Fibroblast of lung (primary cell): ENCODE measurements at regions not wholly inside any gene's neighbourhood (a gene's known extent, or its start where the extent isn't known, plus 50 kb on each side); places are given as distances from the start of the nearest gene placed in this dataset.

Source experiments
- DNase-seq, 2 donors: peaks; one replicate each; pipeline versions ENCODE4 v3.0.0 to v3.0.0-alpha.2; 2010; ENCODE audit warnings: low read depth in 2 of 2
- H2AFZ ChIP-seq: 2 replicates; pipeline ENCODE4 v1.5.1; 2012; ENCODE audit warnings: low read length, control low read depth, inconsistent platforms
- H3K27ac ChIP-seq: 2 replicates; pipeline ENCODE4 v1.5.1; 2011; ENCODE audit warnings: low read length, control low read depth; ENCODE audit not compliant: insufficient read depth
- H3K27me3 ChIP-seq: 2 replicates; pipeline ENCODE4 v1.5.1; 2011; ENCODE audit warnings: mild to moderate bottlenecking, low read length; ENCODE audit not compliant: control insufficient read depth, insufficient read depth
- H3K36me3 ChIP-seq: 2 replicates; pipeline ENCODE4 v1.5.1; 2011; ENCODE audit warnings: low read length; ENCODE audit not compliant: control insufficient read depth, insufficient read depth
- H3K4me1 ChIP-seq: 2 replicates; pipeline ENCODE4 v1.5.1; 2011; ENCODE audit warnings: low read length; ENCODE audit not compliant: control insufficient read depth, insufficient read depth; ENCODE audit errors: extremely low read depth
- H3K4me2 ChIP-seq: 2 replicates; pipeline ENCODE4 v1.5.1; 2011; ENCODE audit warnings: low read length, control low read depth; ENCODE audit not compliant: insufficient read depth; ENCODE audit errors: extremely low read depth
- H3K4me3 ChIP-seq, 4 experiments: fragments of 200-600 bp in 1 of 4; sonication (generic) in 1 of 4; replicated peaks in 1 of 4; 2 replicates each; pipeline ENCODE4 v1.5.1; 2011 to 2016; ENCODE audit warnings: low read length in 4 of 4, low read depth in 3 of 4, mild to moderate bottlenecking in 3 of 4, control low read depth in 2 of 4, inconsistent platforms in 1 of 4, mixed read lengths in 1 of 4; ENCODE audit not compliant: insufficient read depth in 1 of 4; ENCODE audit errors: control extremely low read depth in 1 of 4
- H3K79me2 ChIP-seq: 2 replicates; pipeline ENCODE4 v1.5.1; 2012; ENCODE audit warnings: mild to moderate bottlenecking, low read length, inconsistent platforms; ENCODE audit not compliant: control insufficient read depth, insufficient read depth
- H3K9ac ChIP-seq: 2 replicates; pipeline ENCODE4 v1.5.1; 2011; ENCODE audit warnings: mild to moderate bottlenecking, low read length, control low read depth; ENCODE audit not compliant: insufficient read depth
- H3K9me3 ChIP-seq: 2 replicates; pipeline ENCODE4 v1.5.1; 2012; ENCODE audit warnings: low read depth, low read length; ENCODE audit not compliant: control insufficient read depth, insufficient read depth
- H4K20me1 ChIP-seq: 2 replicates; pipeline ENCODE4 v1.5.1; 2011; ENCODE audit warnings: low read length; ENCODE audit not compliant: control insufficient read depth, insufficient read depth; ENCODE audit errors: extremely low read depth
- EZH2 ChIP-seq: IDR thresholded peaks from 2 replicates; pipeline ENCODE4 v1.5.1; 2012; ENCODE audit warnings: low read length, control low read depth, mild to moderate bottlenecking; ENCODE audit errors: missing control alignments
- TF ChIP-seq, protein P1 (sequence below), 2 donors: IDR thresholded peaks in 1 of 2; conservative IDR thresholded peaks in 1 of 2; 1 replicate in 1 of 2; 2 replicates in 1 of 2; pipeline ENCODE4 v1.5.1; 2011 to 2012; ENCODE audit warnings: low read length in 2 of 2, control low read depth in 1 of 2, inconsistent platforms in 1 of 2, low read depth in 1 of 2, mild to moderate bottlenecking in 1 of 2

DNA sequence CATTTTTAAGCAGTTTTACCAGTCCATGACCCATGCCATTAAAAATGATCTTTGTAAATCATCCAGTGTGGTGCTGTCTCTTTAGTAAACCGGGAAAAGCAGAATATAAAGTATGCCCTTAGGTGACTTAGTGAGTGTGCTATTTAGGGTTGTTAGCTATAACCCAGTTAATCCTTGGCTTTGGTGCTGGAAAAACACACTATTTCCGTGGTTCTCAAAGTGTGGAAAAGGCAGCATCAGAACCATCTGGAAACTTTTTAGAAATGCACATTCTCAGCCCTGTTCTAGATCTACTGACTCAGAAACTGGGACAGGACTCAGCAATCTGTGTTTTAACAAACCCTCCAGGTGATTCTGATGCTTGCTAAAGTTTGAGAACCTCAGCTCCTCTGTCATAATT is 123.6 kb upstream of the ZNF608 start:
- H3K9ac ChIP-seq: no peak overlapping the region
- H3K4me1 ChIP-seq: peaks cover 6% of the 10 kb centered on the region
- TF ChIP-seq EZH2: no peak
- TF ChIP-seq, protein P1, sequence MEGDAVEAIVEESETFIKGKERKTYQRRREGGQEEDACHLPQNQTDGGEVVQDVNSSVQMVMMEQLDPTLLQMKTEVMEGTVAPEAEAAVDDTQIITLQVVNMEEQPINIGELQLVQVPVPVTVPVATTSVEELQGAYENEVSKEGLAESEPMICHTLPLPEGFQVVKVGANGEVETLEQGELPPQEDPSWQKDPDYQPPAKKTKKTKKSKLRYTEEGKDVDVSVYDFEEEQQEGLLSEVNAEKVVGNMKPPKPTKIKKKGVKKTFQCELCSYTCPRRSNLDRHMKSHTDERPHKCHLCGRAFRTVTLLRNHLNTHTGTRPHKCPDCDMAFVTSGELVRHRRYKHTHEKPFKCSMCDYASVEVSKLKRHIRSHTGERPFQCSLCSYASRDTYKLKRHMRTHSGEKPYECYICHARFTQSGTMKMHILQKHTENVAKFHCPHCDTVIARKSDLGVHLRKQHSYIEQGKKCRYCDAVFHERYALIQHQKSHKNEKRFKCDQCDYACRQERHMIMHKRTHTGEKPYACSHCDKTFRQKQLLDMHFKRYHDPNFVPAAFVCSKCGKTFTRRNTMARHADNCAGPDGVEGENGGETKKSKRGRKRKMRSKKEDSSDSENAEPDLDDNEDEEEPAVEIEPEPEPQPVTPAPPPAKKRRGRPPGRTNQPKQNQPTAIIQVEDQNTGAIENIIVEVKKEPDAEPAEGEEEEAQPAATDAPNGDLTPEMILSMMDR (conservative IDR thresholded peaks at IDR 0.05 in 1 of 2, IDR thresholded peaks at IDR 0.05 in 1 of 2; ENCODE audit: low read depth in 1 of 2, low read length in 2 of 2): no peak
- no peak overlapping the region for H3K4me2 ChIP-seq
- no peak overlapping the region for H3K4me3 ChIP-seq
- no peak overlapping the region for H2AFZ ChIP-seq
- no peaks in the 10 kb centered on the region for H3K9me3 ChIP-seq
- no peaks in the 10 kb centered on the region for H3K79me2 ChIP-seq
- no peaks in the 10 kb centered on the region for H4K20me1 ChIP-seq
- DNase-seq: peak in 1 of 2 donors; percentile 27
- H3K27me3 ChIP-seq: no peaks in the 10 kb centered on the region
- no peaks in the 10 kb centered on the region for H3K36me3 ChIP-seq
- H3K27ac ChIP-seq: no peak overlapping the region

DNA sequence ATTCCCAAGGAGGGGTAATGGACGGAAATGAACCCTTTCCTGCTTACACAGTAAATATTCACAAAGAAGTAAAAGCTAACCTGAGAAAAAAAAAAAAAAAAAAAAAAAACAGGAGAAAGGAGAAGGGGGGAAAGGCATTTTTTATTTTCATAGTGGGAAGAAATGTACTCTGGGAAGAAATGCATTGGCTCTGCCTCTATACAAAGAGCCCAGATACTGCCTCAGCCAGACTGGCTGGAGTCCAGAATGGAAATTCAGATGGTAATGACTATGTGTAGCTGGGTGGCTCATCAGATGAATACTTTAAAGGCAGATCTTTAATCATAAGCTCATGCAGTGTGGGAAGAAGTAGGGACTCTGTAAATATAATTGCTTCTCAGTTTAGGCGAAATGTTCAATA is 124.9 kb upstream of the ZNF608 start:
- H3K4me1 ChIP-seq: peaks cover 3% of the 10 kb centered on the region
- DNase-seq: peak in 1 of 2 donors; percentile 93
- H3K9ac ChIP-seq: no peak overlapping the region
- no peaks in the 10 kb centered on the region for H3K36me3 ChIP-seq
- H3K4me3 ChIP-seq: no peak overlapping the region
- no peak for TF ChIP-seq EZH2
- TF ChIP-seq, protein P1 (conservative IDR thresholded peaks at IDR 0.05 in 1 of 2, IDR thresholded peaks at IDR 0.05 in 1 of 2; ENCODE audit: low read depth in 1 of 2, low read length in 2 of 2): no peak
- no peak overlapping the region for H3K4me2 ChIP-seq
- no peak overlapping the region for H3K27ac ChIP-seq
- H3K9me3 ChIP-seq: no peaks in the 10 kb centered on the region
- no peaks in the 10 kb centered on the region for H4K20me1 ChIP-seq
- no peaks in the 10 kb centered on the region for H3K27me3 ChIP-seq
- H3K79me2 ChIP-seq: no peaks in the 10 kb centered on the region
- H2AFZ ChIP-seq: no peak overlapping the region

DNA sequence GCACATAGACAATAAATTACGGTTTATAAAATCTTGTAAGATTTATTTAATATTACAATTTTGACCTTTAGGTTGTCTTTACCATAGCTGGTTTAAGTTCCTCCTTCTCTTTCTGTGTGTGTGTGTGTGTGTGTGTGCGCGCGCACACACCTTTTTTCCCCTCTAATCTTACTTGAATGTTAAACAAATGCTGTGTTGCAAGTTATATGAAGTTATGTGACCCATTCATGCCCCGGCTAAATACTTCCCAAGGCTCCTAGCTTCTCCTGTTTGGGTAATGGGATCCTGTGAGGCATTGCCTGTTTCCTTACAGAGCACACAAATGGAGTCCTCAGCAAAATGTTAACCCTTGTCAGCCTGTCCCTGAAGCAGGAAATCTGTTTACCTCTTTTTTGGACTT is 125.6 kb upstream of the ZNF608 start:
- no peak overlapping the region for H3K9ac ChIP-seq
- DNase-seq: no peak
- H3K9me3 ChIP-seq: no peaks in the 10 kb centered on the region
- H4K20me1 ChIP-seq: no peaks in the 10 kb centered on the region
- no peak overlapping the region for H3K27ac ChIP-seq
- H3K4me1 ChIP-seq: no peaks in the 10 kb centered on the region
- H3K27me3 ChIP-seq: no peaks in the 10 kb centered on the region
- no peaks in the 10 kb centered on the region for H3K79me2 ChIP-seq
- TF ChIP-seq, protein P1 (conservative IDR thresholded peaks at IDR 0.05 in 1 of 2, IDR thresholded peaks at IDR 0.05 in 1 of 2; ENCODE audit: low read depth in 1 of 2, low read length in 2 of 2): no peak
- no peak for TF ChIP-seq EZH2
- no peak overlapping the region for H3K4me3 ChIP-seq
- H3K36me3 ChIP-seq: no peaks in the 10 kb centered on the region
- H2AFZ ChIP-seq: no peak overlapping the region
- no peak overlapping the region for H3K4me2 ChIP-seq
